ENCODE measurements at regions not wholly inside any gene's neighbourhood (a gene's known extent, or its start where the extent isn't known, plus 50 kb on each side); places are given as distances from the start of the nearest gene placed in this dataset.

DNA sequence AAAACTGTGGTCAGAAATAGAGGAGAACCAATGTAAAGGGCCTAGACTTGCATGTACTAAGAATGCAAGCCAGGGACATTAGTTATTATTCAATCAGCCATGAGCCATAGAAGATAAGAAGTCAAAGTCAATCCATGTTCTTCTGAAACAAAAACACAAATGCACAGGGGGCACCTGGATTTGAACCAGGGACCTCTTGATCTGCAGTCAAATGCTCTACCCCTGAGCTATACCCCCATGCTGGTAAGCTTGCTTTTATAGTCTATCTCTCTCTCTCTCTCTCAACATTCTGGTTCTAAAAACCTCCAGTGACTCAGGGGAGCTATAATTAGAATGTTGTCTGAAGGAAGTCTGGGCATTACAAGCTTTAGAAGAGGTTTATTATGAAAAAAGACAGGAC is 85.6 kb upstream of the ACP3 start:
- TF ChIP-seq, protein P1, sequence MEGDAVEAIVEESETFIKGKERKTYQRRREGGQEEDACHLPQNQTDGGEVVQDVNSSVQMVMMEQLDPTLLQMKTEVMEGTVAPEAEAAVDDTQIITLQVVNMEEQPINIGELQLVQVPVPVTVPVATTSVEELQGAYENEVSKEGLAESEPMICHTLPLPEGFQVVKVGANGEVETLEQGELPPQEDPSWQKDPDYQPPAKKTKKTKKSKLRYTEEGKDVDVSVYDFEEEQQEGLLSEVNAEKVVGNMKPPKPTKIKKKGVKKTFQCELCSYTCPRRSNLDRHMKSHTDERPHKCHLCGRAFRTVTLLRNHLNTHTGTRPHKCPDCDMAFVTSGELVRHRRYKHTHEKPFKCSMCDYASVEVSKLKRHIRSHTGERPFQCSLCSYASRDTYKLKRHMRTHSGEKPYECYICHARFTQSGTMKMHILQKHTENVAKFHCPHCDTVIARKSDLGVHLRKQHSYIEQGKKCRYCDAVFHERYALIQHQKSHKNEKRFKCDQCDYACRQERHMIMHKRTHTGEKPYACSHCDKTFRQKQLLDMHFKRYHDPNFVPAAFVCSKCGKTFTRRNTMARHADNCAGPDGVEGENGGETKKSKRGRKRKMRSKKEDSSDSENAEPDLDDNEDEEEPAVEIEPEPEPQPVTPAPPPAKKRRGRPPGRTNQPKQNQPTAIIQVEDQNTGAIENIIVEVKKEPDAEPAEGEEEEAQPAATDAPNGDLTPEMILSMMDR (optimal IDR thresholded peaks at IDR 0.05 in 1 of 3, IDR thresholded peaks at IDR 0.05 in 1 of 3, conservative IDR thresholded peaks at IDR 0.05 in 1 of 3; ENCODE audit: extremely low read depth in 1 of 3, insufficient read depth in 2 of 3, low read length in 3 of 3) = no peak
- TF ChIP-seq EZH2 (IDR thresholded peaks at IDR 0.05; ENCODE audit: low read length) = no peak

Data from keratinocyte (primary cell).